GDM1 (cell line): ENCODE measurements at regions not wholly inside any gene's neighbourhood (a gene's known extent, or its start where the extent isn't known, plus 50 kb on each side); places are given as distances from the start of the nearest gene placed in this dataset.

Source experiments
- DNase-seq: peaks from one replicate; lab custom pipeline; 2025; lab: John Stamatoyannopoulos, UW

DNA sequence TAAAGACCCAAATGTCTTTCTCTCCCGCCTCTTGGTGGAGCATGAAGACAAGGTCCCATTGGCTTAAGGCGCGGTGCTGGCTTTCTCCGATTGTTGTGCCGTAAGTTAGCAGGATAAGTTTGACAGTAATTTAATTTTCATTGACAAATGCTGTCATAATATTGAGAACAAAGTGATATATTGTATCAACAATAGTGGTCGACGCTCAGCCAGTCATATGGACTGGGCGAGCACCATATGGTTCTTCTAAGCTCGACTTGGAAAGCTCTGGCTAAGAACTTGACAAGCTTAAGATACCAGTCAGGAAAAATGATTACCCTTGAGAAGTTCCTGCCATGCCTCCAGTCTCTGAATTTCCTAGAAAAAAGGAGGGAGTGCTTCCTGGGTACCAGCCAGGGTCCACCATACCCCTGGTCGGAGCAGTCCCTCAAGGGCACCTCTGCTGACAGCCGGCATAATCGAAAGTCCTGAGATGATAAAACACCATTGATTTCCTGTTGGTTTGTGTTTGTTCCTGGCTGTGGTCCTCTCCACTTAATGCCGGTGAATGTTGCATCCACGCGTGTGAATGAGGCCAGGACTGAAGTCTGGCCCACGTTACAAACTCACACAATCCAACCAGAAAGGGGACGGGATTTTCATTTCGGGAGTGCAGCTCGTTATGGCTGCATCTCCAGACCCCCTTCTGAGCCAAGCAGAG, 262.1 kb downstream of the ZNF536 start:
- DNase-seq, result no peak

DNA sequence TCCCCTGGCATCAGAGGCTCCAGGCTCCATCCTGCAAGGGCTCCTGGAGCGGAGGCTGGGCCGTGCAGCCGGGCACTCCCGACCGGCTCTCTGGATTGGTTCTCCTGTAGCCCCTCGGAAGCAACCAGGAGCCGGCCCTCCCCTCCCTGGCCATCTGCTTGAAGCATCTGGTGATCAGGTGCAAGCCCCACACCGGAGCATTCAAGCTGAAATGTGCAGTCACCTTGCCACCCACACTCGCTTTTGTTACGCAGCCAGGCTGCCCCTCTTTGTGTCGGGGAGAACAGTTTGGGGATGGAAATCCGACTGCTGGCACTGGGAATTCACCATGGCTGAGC, 258.8 kb downstream of the ZNF536 start:
- no peak for DNase-seq

GRCh38 chr19:30630289-30631032, 258.3 kb downstream of the ZNF536 start:
- no peak for DNase-seq

DNA sequence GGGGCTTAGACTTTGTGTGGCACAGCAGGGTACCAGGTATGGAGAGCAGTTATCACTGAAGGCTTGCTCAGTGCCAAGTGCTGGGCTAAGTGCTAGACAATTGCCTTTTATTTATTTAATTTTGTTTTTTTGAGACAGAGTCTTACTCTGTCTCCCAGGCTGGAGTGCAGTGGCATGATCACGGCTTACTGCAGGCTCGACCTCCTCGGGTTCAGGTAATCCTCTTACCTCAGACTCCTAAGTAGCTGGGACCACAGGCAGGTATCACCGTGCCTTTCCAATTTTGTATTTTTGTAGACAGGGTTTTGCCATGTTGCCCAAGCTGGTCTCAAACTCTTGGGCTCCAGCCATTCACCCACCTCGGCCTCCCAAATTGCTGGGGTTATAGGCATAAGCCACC, 256.9 kb downstream of the ZNF536 start:
- no peak for DNase-seq

DNA sequence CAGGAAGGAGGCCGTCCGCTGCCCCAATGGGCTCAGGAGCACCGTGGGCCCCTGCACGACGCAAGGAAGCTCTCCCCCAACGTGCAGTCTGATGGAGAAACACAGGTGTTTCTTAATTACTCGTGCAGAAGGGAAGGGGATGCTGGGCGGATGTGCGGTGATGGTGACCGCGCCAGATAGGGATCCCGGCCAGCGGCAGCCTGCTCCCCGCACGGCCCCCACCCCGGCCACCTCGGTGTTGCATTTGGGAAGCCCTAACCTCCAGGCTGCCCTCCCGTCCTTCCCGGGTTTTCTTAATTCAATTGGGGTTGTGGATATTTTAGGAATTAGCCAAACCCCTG, 254.4 kb downstream of the ZNF536 start:
- DNase-seq, result no peak

DNA sequence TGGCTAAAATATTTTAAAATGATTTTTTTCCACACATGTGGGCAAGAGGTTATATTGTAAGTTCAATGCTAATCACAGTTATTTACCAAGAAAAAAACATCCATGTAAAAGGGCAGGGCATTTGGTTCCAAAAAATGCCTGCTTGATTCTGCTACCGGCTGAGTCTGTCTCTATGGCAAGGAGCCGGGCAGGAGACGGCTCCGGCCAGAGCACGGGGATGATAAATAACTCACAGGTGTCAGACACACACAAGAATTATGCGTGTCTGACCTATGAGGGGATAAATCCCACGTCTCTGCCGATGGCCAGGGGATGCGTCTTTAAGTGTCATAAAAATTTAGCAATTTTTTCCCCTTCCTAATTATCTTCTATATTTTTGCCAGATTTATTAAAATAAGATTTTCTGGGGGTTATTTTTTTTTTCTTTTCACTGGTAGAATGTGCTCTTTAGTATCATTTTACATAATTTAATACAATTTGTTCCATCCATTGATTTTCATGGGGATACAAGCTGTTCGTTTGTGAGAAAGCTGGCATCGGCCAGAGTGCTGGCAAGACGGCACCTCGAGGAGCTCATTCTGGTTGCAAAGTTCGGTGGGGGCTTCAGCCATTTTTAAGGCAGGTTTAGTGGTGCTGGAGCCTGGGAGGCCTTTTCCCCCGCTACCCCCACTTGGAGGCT, 253.9 kb downstream of the ZNF536 start:
- DNase-seq, result no peak

DNA sequence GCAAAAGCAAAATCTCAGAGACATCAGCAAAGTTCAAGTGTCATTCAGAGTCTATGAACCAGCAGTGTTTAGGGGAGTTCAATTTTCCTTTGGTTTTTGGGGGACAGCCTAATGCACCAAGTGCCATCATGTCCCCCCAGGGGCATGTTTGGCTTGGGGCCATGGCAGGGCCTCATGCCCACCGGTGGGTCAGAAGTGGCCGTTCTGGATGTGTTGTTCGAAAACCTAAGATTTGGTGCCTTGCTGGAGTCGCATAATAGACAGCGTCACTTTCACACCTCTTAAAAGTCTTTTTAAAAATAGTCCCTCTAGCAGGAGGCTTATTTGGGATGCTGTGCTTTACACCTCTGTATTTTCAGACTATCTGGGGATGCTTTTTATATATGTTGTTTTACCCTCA, 250.1 kb downstream of the ZNF536 start:
- DNase-seq, result no peak

DNA sequence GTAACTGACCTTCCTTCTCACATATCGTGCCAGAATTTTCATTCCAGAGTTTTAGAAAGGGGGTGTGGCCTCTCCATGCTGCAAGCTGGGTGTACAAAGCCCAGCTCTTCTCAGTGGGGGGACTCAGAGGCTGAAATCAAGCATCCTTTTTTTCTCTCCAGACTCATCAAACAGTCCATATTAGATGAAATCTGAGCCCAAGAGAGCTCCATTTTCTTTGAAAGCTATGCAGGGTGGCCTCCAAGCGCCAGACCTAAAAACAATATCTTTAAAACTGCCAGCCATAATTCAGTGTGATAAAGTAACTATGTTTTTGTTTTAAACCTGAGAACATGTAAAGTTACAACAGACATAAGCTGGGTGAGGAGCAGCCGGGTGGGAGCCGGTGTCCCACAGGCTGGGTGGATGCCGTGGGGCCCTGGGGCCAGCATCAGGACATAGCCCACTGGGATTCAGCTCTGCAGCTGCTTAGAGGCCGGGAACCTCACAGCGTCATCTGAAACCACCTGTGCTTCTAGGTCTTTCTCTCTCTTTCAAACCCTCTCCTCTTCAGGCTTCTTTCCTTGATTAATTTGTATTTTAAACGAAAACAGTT, 249.2 kb downstream of the ZNF536 start:
- no peak for DNase-seq

DNA sequence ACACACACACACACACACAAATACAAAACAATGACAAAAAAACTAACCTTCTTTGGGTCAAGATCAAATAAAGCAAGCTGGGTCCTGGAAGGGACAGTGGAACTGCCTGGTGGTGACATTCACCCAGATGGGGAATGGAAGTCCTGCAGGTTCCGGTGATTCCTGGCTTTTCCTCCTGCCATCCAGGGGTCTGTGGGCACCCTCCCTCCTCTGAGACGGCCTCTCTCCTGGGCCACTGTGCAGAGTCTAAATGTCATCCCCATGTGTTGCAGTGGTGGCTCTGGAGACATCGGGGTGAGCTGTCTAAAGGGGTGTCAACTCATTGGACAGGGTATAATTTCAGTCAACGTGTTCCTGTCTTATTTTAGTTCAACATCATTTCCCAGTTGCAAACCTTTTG, 248.2 kb downstream of the ZNF536 start:
- no peak for DNase-seq

DNA sequence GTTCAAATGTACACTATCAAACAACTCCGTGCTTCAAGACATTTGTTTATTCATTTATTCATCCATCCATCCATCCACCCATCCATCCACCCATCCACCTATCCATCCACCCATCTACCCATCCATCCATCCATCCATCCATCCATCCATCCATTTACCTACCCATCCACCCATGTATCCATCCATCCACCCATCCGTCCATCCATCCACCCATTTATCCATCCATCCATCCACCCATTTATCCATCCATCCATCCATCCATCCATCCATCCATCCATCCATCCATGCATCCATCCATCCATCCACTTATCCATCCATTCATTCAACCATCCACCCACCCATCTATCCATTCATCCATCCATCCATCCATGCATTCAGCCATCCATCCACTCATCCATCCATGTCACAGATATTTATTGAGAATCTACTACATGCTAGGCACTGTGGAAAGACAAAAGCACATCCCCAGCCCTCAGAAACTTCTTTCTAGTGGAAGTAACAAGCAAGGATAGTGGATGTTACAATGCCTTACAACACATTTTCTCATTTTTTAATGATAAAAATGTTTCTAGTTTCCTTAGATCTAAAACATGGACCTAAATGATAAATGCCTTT, 237.6 kb downstream of the ZNF536 start:
- no peak for DNase-seq

DNA sequence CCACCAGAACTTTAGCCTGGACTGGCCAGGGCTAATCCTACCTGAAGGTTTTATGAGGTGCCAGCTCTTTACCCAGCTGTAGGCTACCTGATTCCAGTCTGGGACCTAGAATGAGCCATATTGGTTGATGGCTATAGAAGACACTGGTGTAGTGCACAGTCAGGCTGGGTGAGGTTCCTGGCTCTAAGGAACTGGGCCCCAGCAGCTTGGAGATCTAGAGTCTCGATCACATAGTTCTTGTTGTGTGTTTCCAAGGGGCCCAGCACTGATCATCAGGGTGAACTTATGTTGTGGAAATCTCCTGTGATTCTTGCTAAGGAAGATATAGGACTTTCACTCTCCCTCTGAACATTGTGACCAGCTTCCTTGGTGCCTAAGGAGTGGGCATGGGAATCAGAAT, 236.3 kb downstream of the ZNF536 start:
- no peak for DNase-seq
